Esophagus muscularis mucosa (tissue), 4 donors: ENCODE measurements at regions not wholly inside any gene's neighbourhood (a gene's known extent, or its start where the extent isn't known, plus 50 kb on each side); places are given as distances from the start of the nearest gene placed in this dataset.

Experiments
- CTCF ChIP-seq, 3 experiments: fragments of 200-600 bp in 2 of 3; fragments of 450-650 bp in 1 of 3; sonication (generic) in 2 of 3; IDR thresholded peaks; one replicate each; pipeline ENCODE4 v1.5.1; 2017 to 2019; ENCODE audit warnings: antibody characterized with exemption in 3 of 3, mild to moderate bottlenecking in 2 of 3, moderate library complexity in 1 of 3
- EP300 ChIP-seq: sonication (generic); formaldehyde crosslinking; IDR thresholded peaks from one replicate; pipeline ENCODE4 v1.6.1; 2017; ENCODE audit warnings: antibody characterized with exemption
- POLR2AphosphoS5 ChIP-seq, 2 donors: sonication (generic); formaldehyde crosslinking; IDR thresholded peaks; one replicate each; pipeline ENCODE4 v1.6.1; 2017; ENCODE audit warnings: antibody characterized with exemption in 2 of 2

- TF ChIP-seq CTCF (IDR thresholded peaks at IDR 0.05), result no peak
- TF ChIP-seq EP300, result no peak
- TF ChIP-seq POLR2AphosphoS5 (IDR thresholded peaks at IDR 0.05), result no peak
These were observed 122.3 kb downstream of the ITIH6 start for GRCh38 chrX:54675762-54676161.
